HCT116 (cell line): ENCODE measurements at regions not wholly inside any gene's neighbourhood (a gene's known extent, or its start where the extent isn't known, plus 50 kb on each side); places are given as distances from the start of the nearest gene placed in this dataset.

Experiments
- ATAC-seq: fragments of 200-7000 bp; cut with Tn5 transposase; 2 replicates; pipeline ENCODE4 v1.9.1; 2020; ENCODE audit warnings: mild to moderate bottlenecking, moderate library complexity
- BruUV-seq: library from RNA; stranded (reverse); fragments of 400-500 nt; replicated peaks from 2 replicates; lab custom pipeline; 2021; lab: Mats Ljungman, UMichigan
- CTCF ChIA-PET: fragments of 300-600 bp; sonication (Branson Sonifier 250); formaldehyde crosslinking; loops from one replicate; lab custom pipeline; 2021; ENCODE audit warnings: antibody characterized with exemption; lab: Charles Lee
- POLR2A ChIA-PET: fragments of 300-600, 350-600 bp; sonication (Branson Sonifier 250); formaldehyde crosslinking; loops from one replicate; lab custom pipeline; 2021; ENCODE audit warnings: antibody characterized with exemption; lab: Charles Lee
- RAD21 ChIA-PET, 2 experiments: fragments of 300-600 bp; sonication (Branson Sonifier 250); formaldehyde crosslinking; loops; one replicate each; lab custom pipeline; 2023; ENCODE audit warnings: low total read pairs in 2 of 2; ENCODE audit not compliant: uncharacterized antibody in 2 of 2, unreplicated experiment in 2 of 2, low non-redundant PET in 1 of 2; lab: Charles Lee
- DNase-seq: peaks from one replicate; pipeline ENCODE4 v3.0.0-alpha.2; 2010; ENCODE audit warnings: low read depth, low spot score
- H2AFZ ChIP-seq: fragments of 200-600 bp; shearing (Covaris generic), sonication (generic); 2 replicates; pipeline ENCODE4 v1.6.1; 2017; ENCODE audit warnings: low read depth, mixed run types, mixed read lengths, antibody characterized with exemption, low read length; ENCODE audit not compliant: poor library complexity, severe bottlenecking
- H3K27ac ChIP-seq: 2 replicates; pipeline ENCODE4 v1.5.1; 2012; ENCODE audit warnings: low read depth, low read length
- H3K27me3 ChIP-seq: fragments of 200-600 bp; sonication (generic); 2 replicates; pipeline ENCODE4 v1.6.1; 2016; ENCODE audit warnings: mixed run types, low read length, mixed read lengths; ENCODE audit not compliant: insufficient read depth
- H3K36me3 ChIP-seq, 2 experiments: fragments of 200-500 bp in 1 of 2; fragments of 200-600 bp in 1 of 2; sonication (Bioruptor generic) in 1 of 2; sonication (generic) in 1 of 2; 2 replicates each; pipeline versions ENCODE4 v1.5.1 to v1.6.1; 2014 to 2016; ENCODE audit warnings: low read length in 2 of 2, inconsistent platforms in 1 of 2, mixed read lengths in 1 of 2, mixed run types in 1 of 2; ENCODE audit not compliant: insufficient read depth in 2 of 2, control insufficient read depth in 1 of 2
- H3K4me1 ChIP-seq, 2 experiments: fragments of 200-600 bp in 1 of 2; sonication (generic) in 1 of 2; 2 replicates each; pipeline versions ENCODE4 v1.5.1 to v1.6.1; 2012 to 2017; ENCODE audit warnings: low read length in 2 of 2, inconsistent platforms in 1 of 2, mild to moderate bottlenecking in 1 of 2, mixed read lengths in 1 of 2, mixed run types in 1 of 2, moderate library complexity in 1 of 2; ENCODE audit not compliant: insufficient read depth in 2 of 2, control insufficient read depth in 1 of 2
- H3K4me2 ChIP-seq: fragments of 200-600 bp; sonication (generic); 2 replicates; pipeline ENCODE4 v1.6.1; 2017; ENCODE audit warnings: mixed run types, low read length, mixed read lengths
- H3K4me3 ChIP-seq, 2 experiments: fragments of 200-600 bp in 1 of 2; sonication (generic) in 1 of 2; replicated peaks in 1 of 2; 2 replicates each; pipeline ENCODE4 v1.5.1; 2011 to 2016; ENCODE audit warnings: low read length in 2 of 2, control low read depth in 1 of 2, low read depth in 1 of 2, mild to moderate bottlenecking in 1 of 2, mixed read lengths in 1 of 2, mixed run types in 1 of 2
- H3K79me2 ChIP-seq: fragments of 200-600 bp; sonication (generic); 2 replicates; pipeline ENCODE4 v1.6.1; 2017; ENCODE audit warnings: mild to moderate bottlenecking, mixed run types, low read length, moderate library complexity, mixed read lengths; ENCODE audit not compliant: insufficient read depth
- H3K9ac ChIP-seq: fragments of 200-600 bp; sonication (generic); 2 replicates; pipeline ENCODE4 v1.6.1; 2016; ENCODE audit warnings: low read length, mixed read lengths
- H3K9me2 ChIP-seq: fragments of 200-600 bp; sonication (generic), shearing (Covaris generic); 2 replicates; pipeline ENCODE4 v1.6.1; 2017; ENCODE audit warnings: mixed run types, mild to moderate bottlenecking, moderate library complexity; ENCODE audit not compliant: insufficient read depth
- H3K9me3 ChIP-seq, 2 experiments: fragments of 200-500 bp in 1 of 2; fragments of 200-600 bp in 1 of 2; sonication (Bioruptor generic) in 1 of 2; sonication (generic) in 1 of 2; 2 replicates each; pipeline ENCODE4 v1.6.1; 2014 to 2017; ENCODE audit warnings: low read length in 2 of 2, mixed read lengths in 2 of 2, inconsistent platforms in 1 of 2, low read depth in 1 of 2, mild to moderate bottlenecking in 1 of 2, mixed run types in 1 of 2, moderate library complexity in 1 of 2; ENCODE audit not compliant: control insufficient read depth in 1 of 2, insufficient read depth in 1 of 2
- H4K20me1 ChIP-seq: fragments of 200-600 bp; sonication (generic), shearing (Covaris generic); 2 replicates; pipeline ENCODE4 v1.6.1; 2017; ENCODE audit warnings: mixed run types, mild to moderate bottlenecking, moderate library complexity; ENCODE audit not compliant: insufficient read depth
- CBX3 ChIP-seq: IDR thresholded peaks from 2 replicates; pipeline ENCODE4 v1.6.1; 2012; ENCODE audit warnings: low read depth
- CEBPB ChIP-seq: IDR thresholded peaks from 2 replicates; pipeline ENCODE4 v1.6.1; 2012; ENCODE audit warnings: low read depth
- EGR1 ChIP-seq: IDR thresholded peaks from 2 replicates; pipeline ENCODE4 v1.6.1; 2012; ENCODE audit warnings: low read depth
- ELF1 ChIP-seq: IDR thresholded peaks from 2 replicates; pipeline ENCODE4 v1.6.1; 2012; ENCODE audit warnings: low read depth, borderline replicate concordance
- EZH2 ChIP-seq: fragments of 200-600 bp; sonication (generic); IDR thresholded peaks from 2 replicates; pipeline ENCODE4 v1.6.1; 2017; ENCODE audit warnings: antibody characterized with exemption, mixed run types
- EZH2phosphoT487 ChIP-seq: fragments of 200-600 bp; IDR thresholded peaks from 2 replicates; pipeline ENCODE4 v1.6.1; 2018; ENCODE audit warnings: antibody characterized with exemption, borderline replicate concordance
- FOSL1 ChIP-seq: IDR thresholded peaks from 2 replicates; pipeline ENCODE4 v1.6.1; 2012; ENCODE audit warnings: low read depth
- MAX ChIP-seq: IDR thresholded peaks from 2 replicates; pipeline ENCODE4 v1.6.1; 2012
- POLR2A ChIP-seq: IDR thresholded peaks from 2 replicates; pipeline ENCODE4 v1.7.0; 2011; ENCODE audit warnings: borderline replicate concordance; ENCODE audit not compliant: insufficient read depth, insufficient read length; ENCODE audit errors: extremely low read depth
- POLR2AphosphoS5 ChIP-seq: IDR thresholded peaks from 2 replicates; pipeline ENCODE4 v1.6.1; 2011; ENCODE audit warnings: mild to moderate bottlenecking, low read depth, low read length, moderate library complexity
- RAD21 ChIP-seq: IDR thresholded peaks from 2 replicates; pipeline ENCODE4 v1.6.1; 2012; ENCODE audit warnings: low read depth, mild to moderate bottlenecking
- SIN3A ChIP-seq: IDR thresholded peaks from 2 replicates; pipeline ENCODE4 v1.6.1; 2012; ENCODE audit warnings: low read depth
- SP1 ChIP-seq: IDR thresholded peaks from 2 replicates; pipeline ENCODE4 v1.6.1; 2012; ENCODE audit warnings: low read depth
- SRF ChIP-seq: IDR thresholded peaks from 2 replicates; pipeline ENCODE4 v1.6.1; 2012; ENCODE audit warnings: low read depth
- TCF7L2 ChIP-seq: IDR thresholded peaks from 2 replicates; pipeline ENCODE4 v1.7.0; 2011; ENCODE audit warnings: borderline replicate concordance, inconsistent platforms; ENCODE audit not compliant: insufficient read depth, insufficient read length; ENCODE audit errors: extremely low read depth
- YY1 ChIP-seq: IDR thresholded peaks from 2 replicates; pipeline ENCODE4 v1.6.1; 2011; ENCODE audit warnings: low read length, low read depth, moderate library complexity, mild to moderate bottlenecking; ENCODE audit not compliant: insufficient replicate concordance; ENCODE audit errors: extremely low read depth
- ZBTB33 ChIP-seq: IDR thresholded peaks from 2 replicates; pipeline ENCODE4 v1.6.1; 2011; ENCODE audit warnings: mild to moderate bottlenecking, low read length, moderate library complexity; ENCODE audit not compliant: insufficient replicate concordance; ENCODE audit errors: extremely low read depth
- ZNF274 ChIP-seq: fragments of 200-500 bp; sonication (Bioruptor generic); IDR thresholded peaks from 2 replicates; pipeline ENCODE4 v1.6.1; 2014; ENCODE audit warnings: mild to moderate bottlenecking, low read depth, low read length, inconsistent platforms
- intact Hi-C: fragments of 100-400 bp; cut with micrococcal nuclease; formaldehyde crosslinking; loops from 2 replicates; pipeline ENCODE4 v1.10.0; 2022

- TF ChIP-seq RAD21, result no peak
- TF ChIP-seq SP1, result no peak
- no peak for TF ChIP-seq ZNF274
- no peak for TF ChIP-seq POLR2AphosphoS5
- no peak for TF ChIP-seq SRF
- no peak for TF ChIP-seq EZH2phosphoT487
- no peak for TF ChIP-seq ELF1
- no peak for TF ChIP-seq CBX3
- TF ChIP-seq YY1, result no peak
- no peak for TF ChIP-seq ZBTB33
- no peak for TF ChIP-seq EZH2
- TF ChIP-seq TCF7L2, result no peak
- TF ChIP-seq FOSL1, result no peak
- TF ChIP-seq SIN3A, result no peak
- no peak for TF ChIP-seq CEBPB
- TF ChIP-seq EGR1, result no peak
- no peak for TF ChIP-seq MAX
- no peak for TF ChIP-seq POLR2A
- Histone ChIP-seq H3K4me2 (no peak overlapping the region), H3K4me1 (peaks cover 0 to 8% of the 10 kb centered on the region in 2 experiments; a peak in 2 of 4 replicates), H4K20me1 (no peaks in the 10 kb centered on the region), H3K4me3 (no peak overlapping the region), H3K9ac (no peak overlapping the region), H3K9me3 (peaks cover 15 to 17% of the 10 kb centered on the region in 2 experiments; a peak in 2 of 4 replicates), H3K27ac (no peak overlapping the region), H3K9me2 (no peaks in the 10 kb centered on the region), H3K27me3 (no peaks in the 10 kb centered on the region), H2AFZ (no peak overlapping the region), H3K79me2 (no peaks in the 10 kb centered on the region), H3K36me3 (no peaks in the 10 kb centered on the region)
- CTCF ChIA-PET, result no interaction called here
- DNase-seq (no peak), ATAC-seq (no peak)
- POLR2A ChIA-PET, result no interaction called here
- BruUV-seq, result no TSS peak
- intact Hi-C loops, result no loop called here
- RAD21 ChIA-PET, result no interaction called here
Measured at GRCh38 chr18:78495550-78495949, 484.1 kb upstream of the SALL3 start.
